ENCODE measurements at regions not wholly inside any gene's neighbourhood (a gene's known extent, or its start where the extent isn't known, plus 50 kb on each side); places are given as distances from the start of the nearest gene placed in this dataset.

- H3K27me3 Mint-ChIP-seq, result peaks cover 16% of the 10 kb centered on the region
- no peak for DNase-seq
- peaks cover 23% of the 10 kb centered on the region for H3K9me3 Mint-ChIP-seq
- H3K4me1 Mint-ChIP-seq, result no peaks in the 10 kb centered on the region
- no peak overlapping the region for H3K4me3 Mint-ChIP-seq
- H3K36me3 Mint-ChIP-seq, result peaks cover 7% of the 10 kb centered on the region
- H3K27ac Mint-ChIP-seq, result no peak overlapping the region
- CTCF ChIA-PET, result no interaction called here
Observed at GRCh38 chr11:13907678-13908077, 54.8 kb upstream of the SPON1 start.

- H3K4me3 Mint-ChIP-seq, result no peak overlapping the region
- H3K9me3 Mint-ChIP-seq, result peaks cover 24% of the 10 kb centered on the region
- DNase-seq, result no peak
- H3K36me3 Mint-ChIP-seq, result peaks cover 9% of the 10 kb centered on the region
- peaks cover 16% of the 10 kb centered on the region for H3K27me3 Mint-ChIP-seq
- no peak overlapping the region for H3K27ac Mint-ChIP-seq
- H3K4me1 Mint-ChIP-seq, result no peaks in the 10 kb centered on the region
- CTCF ChIA-PET, result no interaction called here
Observed at GRCh38 chr11:13908535-13908934, 54.0 kb upstream of the SPON1 start.
